ENCODE measurements at regions not wholly inside any gene's neighbourhood (a gene's known extent, or its start where the extent isn't known, plus 50 kb on each side); places are given as distances from the start of the nearest gene placed in this dataset.

- TF ChIP-seq, protein P1, sequence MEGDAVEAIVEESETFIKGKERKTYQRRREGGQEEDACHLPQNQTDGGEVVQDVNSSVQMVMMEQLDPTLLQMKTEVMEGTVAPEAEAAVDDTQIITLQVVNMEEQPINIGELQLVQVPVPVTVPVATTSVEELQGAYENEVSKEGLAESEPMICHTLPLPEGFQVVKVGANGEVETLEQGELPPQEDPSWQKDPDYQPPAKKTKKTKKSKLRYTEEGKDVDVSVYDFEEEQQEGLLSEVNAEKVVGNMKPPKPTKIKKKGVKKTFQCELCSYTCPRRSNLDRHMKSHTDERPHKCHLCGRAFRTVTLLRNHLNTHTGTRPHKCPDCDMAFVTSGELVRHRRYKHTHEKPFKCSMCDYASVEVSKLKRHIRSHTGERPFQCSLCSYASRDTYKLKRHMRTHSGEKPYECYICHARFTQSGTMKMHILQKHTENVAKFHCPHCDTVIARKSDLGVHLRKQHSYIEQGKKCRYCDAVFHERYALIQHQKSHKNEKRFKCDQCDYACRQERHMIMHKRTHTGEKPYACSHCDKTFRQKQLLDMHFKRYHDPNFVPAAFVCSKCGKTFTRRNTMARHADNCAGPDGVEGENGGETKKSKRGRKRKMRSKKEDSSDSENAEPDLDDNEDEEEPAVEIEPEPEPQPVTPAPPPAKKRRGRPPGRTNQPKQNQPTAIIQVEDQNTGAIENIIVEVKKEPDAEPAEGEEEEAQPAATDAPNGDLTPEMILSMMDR (IDR thresholded peaks at IDR 0.05), result no peak
These were observed 576.2 kb downstream of the BNC2 start for GRCh38 chr9:16294133-16294770.

DNA sequence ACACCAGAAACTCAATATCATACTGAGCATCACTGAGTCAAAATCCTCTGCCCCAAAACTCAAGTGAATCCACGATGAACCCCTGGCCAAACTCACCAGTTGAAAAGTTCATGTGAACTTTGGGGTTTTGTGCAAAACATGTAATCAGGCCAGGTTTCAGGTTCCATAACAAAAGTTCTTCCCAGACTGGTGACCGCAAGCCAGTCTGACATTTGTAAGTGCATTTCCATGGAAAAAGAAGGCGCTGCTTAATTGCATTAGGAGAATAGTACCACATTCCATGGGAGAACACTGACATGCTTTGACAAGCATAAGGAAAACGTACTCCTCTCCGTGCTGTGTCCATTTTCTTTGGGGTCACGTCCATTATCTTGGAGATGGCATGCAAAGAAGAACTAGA, 567.0 kb downstream of the BNC2 start:
- TF ChIP-seq, protein P1 (IDR thresholded peaks at IDR 0.05), result no peak

- TF ChIP-seq, protein P1 (IDR thresholded peaks at IDR 0.05), result no peak
These were observed 566.2 kb downstream of the BNC2 start for GRCh38 chr9:16304301-16304700.

- TF ChIP-seq, protein P1 (IDR thresholded peaks at IDR 0.05), result no peak
These were observed 563.9 kb downstream of the BNC2 start for GRCh38 chr9:16306586-16306985.

- TF ChIP-seq, protein P1 (IDR thresholded peaks at IDR 0.05), result no peak
These were observed 562.8 kb downstream of the BNC2 start for GRCh38 chr9:16307626-16308195.

DNA sequence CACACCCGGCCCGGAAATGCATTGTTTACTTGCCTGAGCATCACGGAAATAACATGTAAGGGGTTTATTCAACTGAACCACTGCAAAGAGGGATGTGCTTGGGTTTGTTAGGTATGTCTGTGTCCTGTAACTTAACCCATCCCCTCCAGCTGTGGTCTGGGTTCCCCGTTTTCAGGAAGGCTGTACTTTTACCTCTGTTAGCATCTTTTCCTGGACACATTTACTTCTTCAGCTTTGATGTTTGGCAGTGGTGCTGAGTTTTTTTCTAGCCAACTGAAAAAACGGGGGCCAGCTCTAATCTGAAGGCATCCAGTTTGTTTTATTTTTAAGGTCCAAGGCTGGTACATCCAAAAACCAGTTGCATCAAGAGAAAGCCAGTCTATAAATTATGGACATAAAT, 561.8 kb downstream of the BNC2 start:
- TF ChIP-seq, protein P1 (IDR thresholded peaks at IDR 0.05), result no peak

- TF ChIP-seq, protein P1 (IDR thresholded peaks at IDR 0.05), result no peak
These were observed 561.4 kb downstream of the BNC2 start for GRCh38 chr9:16309082-16309468.
